Ectodermal cell (in vitro differentiated cells): ENCODE measurements at regions not wholly inside any gene's neighbourhood (a gene's known extent, or its start where the extent isn't known, plus 50 kb on each side); places are given as distances from the start of the nearest gene placed in this dataset.

Experiments used
- H3K27ac ChIP-seq: 2 replicates; pipeline ENCODE4 v1.7.0; 2013; ENCODE audit warnings: mild to moderate bottlenecking, low read depth, low read length; ENCODE audit not compliant: insufficient read depth, poor library complexity, severe bottlenecking
- H3K27me3 ChIP-seq: 2 replicates; pipeline ENCODE4 v1.7.0; 2013; ENCODE audit warnings: mild to moderate bottlenecking, low read length; ENCODE audit not compliant: insufficient read depth, control insufficient read depth, poor library complexity, severe bottlenecking
- H3K36me3 ChIP-seq: one replicate; pipeline ENCODE4 v1.7.0; 2013; ENCODE audit warnings: low read length; ENCODE audit not compliant: control insufficient read depth, insufficient read depth
- H3K4me1 ChIP-seq: one replicate; pipeline ENCODE4 v1.7.0; 2013; ENCODE audit warnings: low read length; ENCODE audit not compliant: control insufficient read depth, insufficient read depth
- H3K4me3 ChIP-seq: 2 replicates; pipeline ENCODE4 v1.7.0; 2013; ENCODE audit warnings: low read depth, low read length, control low read depth; ENCODE audit not compliant: insufficient read depth
- H3K9me3 ChIP-seq: 2 replicates; pipeline ENCODE4 v1.7.0; 2013; ENCODE audit warnings: mild to moderate bottlenecking, low read length, moderate library complexity; ENCODE audit not compliant: control insufficient read depth
- WGBS, 2 experiments: methylation state at CpG; one replicate each; pipeline ENCODE4 v1.1.7; 2013; ENCODE audit warnings: missing lambda C conversion rate in 2 of 2; 5-methylcytosine and 5-hydroxymethylcytosine counted together

GRCh38 chr4:145285928-145286327 lies 105.5 kb upstream of the OTUD4 start:
- Histone ChIP-seq H3K27ac (no peak overlapping the region), H3K4me1 (no peaks in the 10 kb centered on the region), H3K4me3 (no peak overlapping the region), H3K9me3 (no peaks in the 10 kb centered on the region), H3K36me3 (no peaks in the 10 kb centered on the region), H3K27me3 (no peaks in the 10 kb centered on the region)

DNA sequence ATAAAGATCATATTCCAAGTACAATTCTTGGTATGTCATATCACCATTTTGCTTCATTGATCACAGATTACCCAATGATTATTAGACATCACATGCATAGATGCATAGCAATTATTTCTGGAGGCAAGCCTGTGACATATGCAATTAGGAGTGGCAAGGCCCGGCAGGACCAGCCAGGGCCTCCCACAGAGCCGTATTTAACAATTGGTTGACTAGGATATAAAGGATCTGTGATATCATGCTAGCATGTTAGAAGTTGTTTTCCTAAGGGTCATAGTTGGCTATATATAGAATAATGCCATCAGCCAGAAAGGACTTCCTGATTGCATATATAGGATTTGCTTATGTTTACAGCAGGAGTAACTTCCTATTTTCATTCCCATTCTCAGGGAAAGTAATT lies 103.5 kb upstream of the OTUD4 start:
- 74 to 78% methylated on average over 2 of the region's 2 CpGs for WGBS, 2 experiments
- Histone ChIP-seq H3K9me3 (no peaks in the 10 kb centered on the region), H3K27ac (no peak overlapping the region)

DNA sequence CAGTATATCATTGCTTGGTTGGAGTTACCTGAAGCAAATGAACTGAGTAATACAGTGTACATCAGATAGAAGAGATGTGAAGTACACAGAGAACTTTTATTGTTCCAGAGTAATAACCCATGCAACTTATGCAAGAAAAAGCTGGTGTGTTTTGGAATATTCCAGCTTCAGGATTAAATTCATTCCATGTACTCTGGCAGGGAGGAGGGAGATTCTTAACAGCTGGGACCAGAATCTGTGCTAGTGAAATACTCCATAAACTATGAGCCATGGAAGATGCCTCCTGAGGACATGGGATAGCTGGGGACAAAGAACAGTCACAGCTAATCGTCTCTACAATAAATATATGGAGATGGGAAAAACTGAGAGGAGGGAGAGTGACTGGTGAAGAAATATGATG lies 101.6 kb upstream of the OTUD4 start:
- no peaks in the 10 kb centered on the region for H3K27me3 ChIP-seq
- 95 to 100% methylated on average over 1 of the region's 1 CpG for WGBS, 2 experiments
- no peaks in the 10 kb centered on the region for H3K9me3 ChIP-seq
- no peaks in the 10 kb centered on the region for H3K36me3 ChIP-seq
- no peak overlapping the region for H3K27ac ChIP-seq
- no peaks in the 10 kb centered on the region for H3K4me1 ChIP-seq
- no peak overlapping the region for H3K4me3 ChIP-seq

More for the DNA sequence above, 103.5 kb upstream of the OTUD4 start:
- Histone ChIP-seq H3K4me1 (no peaks in the 10 kb centered on the region), H3K27me3 (no peaks in the 10 kb centered on the region), H3K36me3 (no peaks in the 10 kb centered on the region), H3K4me3 (no peak overlapping the region)

DNA sequence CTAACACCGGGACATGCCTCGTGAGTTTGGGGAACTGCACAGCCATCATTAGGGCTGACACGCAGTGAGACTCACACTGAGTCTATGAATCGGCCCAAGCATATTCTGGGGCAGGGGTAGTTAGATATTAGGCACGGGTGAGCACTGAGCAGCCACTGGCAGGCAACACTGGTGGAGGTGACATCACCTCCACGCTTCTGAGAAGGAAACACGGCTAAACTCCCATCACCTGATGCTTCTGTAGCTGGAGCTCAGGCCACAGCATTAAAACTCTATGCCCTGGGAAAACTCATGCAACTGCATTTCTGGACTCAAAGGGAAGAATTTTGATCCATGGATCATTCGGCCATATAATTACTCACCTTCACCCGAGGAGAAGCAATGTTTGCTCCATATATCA lies 100.8 kb upstream of the OTUD4 start:
- Histone ChIP-seq H3K4me3 (no peak overlapping the region), H3K4me1 (no peaks in the 10 kb centered on the region), H3K36me3 (no peaks in the 10 kb centered on the region), H3K27me3 (no peaks in the 10 kb centered on the region), H3K9me3 (no peaks in the 10 kb centered on the region), H3K27ac (no peak overlapping the region)
- 94% methylated on average over 8 of the region's 9 CpGs for WGBS, 2 experiments

DNA sequence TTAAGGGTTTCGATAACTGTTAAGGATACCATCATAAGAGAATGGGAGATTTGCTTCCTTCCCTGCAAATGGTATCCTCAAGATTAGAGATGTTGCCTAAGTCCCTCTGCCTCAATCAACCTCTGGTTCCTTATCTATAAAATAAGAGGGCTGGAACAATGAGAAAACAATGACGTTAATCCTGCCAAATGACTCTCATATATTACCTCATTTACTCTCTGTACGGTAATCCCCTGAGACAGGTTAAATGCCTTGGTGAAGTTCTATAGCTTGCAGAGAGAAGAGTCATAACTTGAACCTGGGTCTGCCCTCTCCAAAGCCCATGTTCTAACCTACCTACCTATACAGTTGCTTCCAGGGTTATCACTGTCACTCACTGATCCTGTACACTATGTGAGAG lies 100.2 kb upstream of the OTUD4 start:
- Histone ChIP-seq H3K36me3 (no peaks in the 10 kb centered on the region), H3K9me3 (no peaks in the 10 kb centered on the region), H3K27ac (no peak overlapping the region), H3K27me3 (no peaks in the 10 kb centered on the region), H3K4me1 (no peaks in the 10 kb centered on the region), H3K4me3 (no peak overlapping the region)
- 81 to 84% methylated on average over 3 of the region's 3 CpGs for WGBS, 2 experiments

- Histone ChIP-seq H3K36me3 (no peaks in the 10 kb centered on the region), H3K27ac (no peak overlapping the region), H3K27me3 (no peaks in the 10 kb centered on the region), H3K4me3 (no peak overlapping the region), H3K4me1 (no peaks in the 10 kb centered on the region), H3K9me3 (no peaks in the 10 kb centered on the region)
- WGBS, 2 experiments: 94 to 95% methylated on average over 7 to 8 of the region's 8 CpGs
Observed at GRCh38 chr4:145279122-145279960, 99.0 kb upstream of the OTUD4 start.

- 100% methylated on average over 1 to 2 of the region's 2 CpGs for WGBS, 2 experiments
- no peak overlapping the region for H3K27ac ChIP-seq
Observed at GRCh38 chr4:145278341-145279121, 98.1 kb upstream of the OTUD4 start.

DNA sequence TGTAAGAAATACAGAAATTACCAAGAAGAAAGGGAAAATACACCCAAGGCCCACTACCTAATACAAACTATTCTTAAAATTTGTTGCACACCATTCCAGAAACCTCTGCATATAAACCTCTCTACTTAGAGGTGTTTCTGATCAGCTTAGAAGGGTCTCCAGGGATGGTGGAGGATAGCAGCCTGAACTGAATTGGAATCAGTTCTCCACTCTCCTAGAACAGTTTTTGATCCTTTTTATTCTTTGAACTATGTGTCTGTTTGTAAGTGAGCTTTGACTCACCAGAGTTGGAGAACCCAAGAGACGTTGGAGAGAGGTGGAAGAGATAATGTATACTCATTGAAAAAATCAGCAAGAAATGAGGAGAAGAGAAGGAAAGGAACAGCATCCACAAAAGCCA lies 96.6 kb upstream of the OTUD4 start:
- no peak overlapping the region for H3K4me3 ChIP-seq
- H3K9me3 ChIP-seq: no peaks in the 10 kb centered on the region
- no peak overlapping the region for H3K27ac ChIP-seq
- H3K27me3 ChIP-seq: no peaks in the 10 kb centered on the region
- no peaks in the 10 kb centered on the region for H3K36me3 ChIP-seq
- H3K4me1 ChIP-seq: no peaks in the 10 kb centered on the region
- WGBS, 2 experiments: 81 to 88% methylated on average over 1 of the region's 1 CpG

More at GRCh38 chr4:145278341-145279121, 98.1 kb upstream of the OTUD4 start:
- Histone ChIP-seq H3K9me3 (no peaks in the 10 kb centered on the region), H3K27me3 (no peaks in the 10 kb centered on the region), H3K36me3 (no peaks in the 10 kb centered on the region), H3K4me1 (no peaks in the 10 kb centered on the region), H3K4me3 (no peak overlapping the region)

DNA sequence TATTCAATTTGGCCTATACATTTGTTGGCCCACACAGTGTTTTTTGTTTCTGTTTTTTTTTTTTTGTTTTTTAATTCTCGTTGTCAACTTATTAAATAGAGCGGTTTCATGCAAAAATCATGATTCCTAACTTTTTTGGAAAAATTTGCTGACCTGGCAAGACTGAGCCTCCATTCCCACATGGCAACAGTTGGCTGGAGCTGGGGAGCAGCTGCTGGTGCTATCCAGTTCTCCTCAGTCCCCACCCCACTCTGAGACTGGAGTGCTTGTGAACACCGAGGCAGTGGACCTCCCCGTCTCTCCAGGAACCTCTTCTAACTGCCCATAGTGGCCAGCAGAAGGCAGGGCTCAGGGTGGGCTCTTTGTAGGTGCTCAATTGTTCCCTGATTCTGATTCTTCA lies 95.7 kb upstream of the OTUD4 start:
- Histone ChIP-seq H3K27me3 (no peaks in the 10 kb centered on the region), H3K4me1 (no peaks in the 10 kb centered on the region), H3K9me3 (no peaks in the 10 kb centered on the region), H3K4me3 (no peak overlapping the region), H3K36me3 (no peaks in the 10 kb centered on the region), H3K27ac (no peak overlapping the region)
- 78 to 95% methylated on average over 4 of the region's 4 CpGs for WGBS, 2 experiments

GRCh38 chr4:145271194-145271593 lies 90.8 kb upstream of the OTUD4 start:
- H3K27ac ChIP-seq: no peak overlapping the region
- 53 to 56% methylated on average over 1 of the region's 2 CpGs for WGBS, 2 experiments
- H3K4me3 ChIP-seq: no peak overlapping the region
- no peaks in the 10 kb centered on the region for H3K4me1 ChIP-seq
- no peaks in the 10 kb centered on the region for H3K9me3 ChIP-seq
- no peaks in the 10 kb centered on the region for H3K36me3 ChIP-seq
- H3K27me3 ChIP-seq: no peaks in the 10 kb centered on the region
